Left lung (tissue), 4 donors: ENCODE measurements at regions not wholly inside any gene's neighbourhood (a gene's known extent, or its start where the extent isn't known, plus 50 kb on each side); places are given as distances from the start of the nearest gene placed in this dataset.

Experiments used
- ATAC-seq: fragments of 200-7000 bp; cut with Tn5 transposase; one replicate; pipeline ENCODE4 v1.9.1; 2020; ENCODE audit warnings: moderate library complexity
- DNase-seq, 4 donors: peaks; one replicate each; pipeline ENCODE4 v3.0.0-alpha.2; 2013 to 2020
- H3K27ac ChIP-seq, 2 donors: fragments of 200-600 bp; sonication (generic) in 1 of 2; one replicate each; pipeline versions ENCODE4 v1.5.0 to v1.8.0; 2020 to 2021
- H3K27me3 ChIP-seq, 2 donors: fragments of 200-600 bp; sonication (generic) in 1 of 2; one replicate each; pipeline versions ENCODE4 v1.5.0 to v1.8.0; 2020 to 2021
- H3K36me3 ChIP-seq, 2 donors: fragments of 200-600 bp; sonication (generic) in 1 of 2; one replicate each; pipeline versions ENCODE4 v1.5.0 to v1.8.0; 2020 to 2021
- H3K4me1 ChIP-seq, 2 donors: fragments of 200-600 bp; one replicate each; pipeline ENCODE4 v1.8.0; 2021
- H3K4me3 ChIP-seq, 2 donors: fragments of 200-600 bp; sonication (generic) in 1 of 2; one replicate each; pipeline versions ENCODE4 v1.5.0 to v1.8.0; 2020 to 2021; ENCODE audit warnings: mild to moderate bottlenecking in 1 of 2
- H3K9me3 ChIP-seq, 2 donors: fragments of 200-600 bp; sonication (generic) in 1 of 2; one replicate each; pipeline versions ENCODE4 v1.5.0 to v1.8.0; 2020 to 2021
- CTCF ChIP-seq, 2 donors: fragments of 200-600 bp; sonication (generic) in 1 of 2; IDR thresholded peaks; one replicate each; pipeline versions ENCODE4 v1.5.0 to v1.8.0; 2021; ENCODE audit warnings: antibody characterized with exemption in 2 of 2
- intact Hi-C, 2 donors: fragments of 100-400 bp; cut with DNase I; formaldehyde crosslinking; loops; one replicate each; pipeline versions ENCODE4 v1.11.2 to v1.14.2; 2022
- donor health status: DM: no; HTN: yes; CAD: no.
- donor health status: DM: no; HTN: no; CAD: no.

- Histone ChIP-seq H3K4me3 (no peak overlapping the region), H3K9me3 (no peaks in the 10 kb centered on the region), H3K4me1 (peaks cover 13 to 14% of the 10 kb centered on the region in 2 donors), H3K36me3 (no peaks in the 10 kb centered on the region), H3K27me3 (no peaks in the 10 kb centered on the region), H3K27ac (no peak overlapping the region)
- no peak for ATAC-seq
- intact Hi-C loops, result no loop called here
- no peak for TF ChIP-seq CTCF (IDR thresholded peaks at IDR 0.05)
- no peak for DNase-seq
Measured at GRCh38 chr5:111676926-111677415, 80.0 kb downstream of the NREP start.

- peaks cover 9 to 10% of the 10 kb centered on the region in 2 donors for H3K4me1 ChIP-seq
- no peaks in the 10 kb centered on the region for H3K9me3 ChIP-seq
- no peak overlapping the region for H3K4me3 ChIP-seq
- H3K27ac ChIP-seq, result no peak overlapping the region
- no peaks in the 10 kb centered on the region for H3K36me3 ChIP-seq
- no peaks in the 10 kb centered on the region for H3K27me3 ChIP-seq
- DNase-seq (no peak), ATAC-seq (no peak)
- no peak for TF ChIP-seq CTCF (IDR thresholded peaks at IDR 0.05)
- intact Hi-C loops, result no loop called here
Measured at GRCh38 chr5:111676466-111676865, 80.5 kb downstream of the NREP start.

- H3K27ac ChIP-seq, result no peak overlapping the region
- DNase-seq (no peak), ATAC-seq (no peak)
Measured at GRCh38 chr5:111675201-111675934, 81.6 kb downstream of the NREP start.

GRCh38 chr5:111673891-111674626 lies 82.9 kb downstream of the NREP start:
- Histone ChIP-seq H3K27me3 (no peaks in the 10 kb centered on the region), H3K4me1 (no peaks in the 10 kb centered on the region), H3K27ac (no peak overlapping the region), H3K36me3 (no peaks in the 10 kb centered on the region), H3K9me3 (no peaks in the 10 kb centered on the region), H3K4me3 (no peak overlapping the region)
- intact Hi-C loops, result no loop called here
- no peak for ATAC-seq
- no peak for DNase-seq
- no peak for TF ChIP-seq CTCF (IDR thresholded peaks at IDR 0.05)

More at GRCh38 chr5:111675201-111675934, 81.6 kb downstream of the NREP start:
- Histone ChIP-seq H3K36me3 (no peaks in the 10 kb centered on the region), H3K4me1 (no peaks in the 10 kb centered on the region), H3K27me3 (no peaks in the 10 kb centered on the region), H3K4me3 (no peak overlapping the region), H3K9me3 (no peaks in the 10 kb centered on the region)
- intact Hi-C loops, result no loop called here
- no peak for TF ChIP-seq CTCF (IDR thresholded peaks at IDR 0.05)

- H3K27me3 ChIP-seq, result no peaks in the 10 kb centered on the region
- H3K9me3 ChIP-seq, result no peaks in the 10 kb centered on the region
- H3K27ac ChIP-seq, result no peak overlapping the region
- DNase-seq, result no peak
- TF ChIP-seq CTCF (IDR thresholded peaks at IDR 0.05), result no peak
- intact Hi-C loops, result no loop called here
- H3K4me3 ChIP-seq, result no peak overlapping the region
- no peak for ATAC-seq
- H3K4me1 ChIP-seq, result no peaks in the 10 kb centered on the region
- no peaks in the 10 kb centered on the region for H3K36me3 ChIP-seq
Measured at GRCh38 chr5:111672099-111672498, 84.9 kb downstream of the NREP start.
